ENCODE measurements at regions not wholly inside any gene's neighbourhood (a gene's known extent, or its start where the extent isn't known, plus 50 kb on each side); places are given as distances from the start of the nearest gene placed in this dataset.

- TF ChIP-seq POLR2A (IDR thresholded peaks at IDR 0.05) (no peak), CTCF (IDR thresholded peaks at IDR 0.05) (no peak)
Measured at GRCh38 chr2:72023678-72024390, 123.8 kb downstream of the CYP26B1 start.
